GM12878 (cell line): ENCODE measurements at regions not wholly inside any gene's neighbourhood (a gene's known extent, or its start where the extent isn't known, plus 50 kb on each side); places are given as distances from the start of the nearest gene placed in this dataset.

ENCODE experiments used
- ATAC-seq: fragments of 200-7000 bp; cut with Tn5 transposase; 3 replicates; pipeline ENCODE4 v1.9.1; 2020; ENCODE audit warnings: mild to moderate bottlenecking, moderate library complexity
- BruUV-seq: library from RNA; stranded (reverse); fragments of 400-500 nt; replicated peaks from 2 replicates; lab custom pipeline; 2021; lab: Mats Ljungman, UMichigan
- CTCF ChIA-PET: fragments of 300-600 bp; sonication (Branson Sonifier 250); formaldehyde crosslinking; extraction: SDS; loops from one replicate; lab custom pipeline; 2021; ENCODE audit warnings: inconsistent platforms; lab: Yijun Ruan, JAX
- POLR2A ChIA-PET: fragments of 350-600 bp; formaldehyde crosslinking; extraction: SDS; loops from one replicate; lab custom pipeline; 2021; ENCODE audit warnings: inconsistent platforms; lab: Charles Lee
- RAD21 ChIA-PET: fragments of 300-600 bp; sonication (Branson Sonifier 250); formaldehyde crosslinking; loops from one replicate; lab custom pipeline; 2023; ENCODE audit warnings: antibody characterized with exemption; ENCODE audit not compliant: unreplicated experiment; lab: Charles Lee
- SMC1A ChIA-PET: fragments of 300-600 bp; sonication (Branson Sonifier 250); formaldehyde crosslinking; loops from one replicate; lab custom pipeline; 2023; ENCODE audit not compliant: unreplicated experiment, uncharacterized antibody; lab: Charles Lee
- DNase-seq: peaks from one replicate; pipeline ENCODE4 v3.0.0-alpha.2; 2011; ENCODE audit warnings: low read depth, low spot score
- FAIRE-seq: peaks from 3 replicates; lab custom pipeline; 2011; peaks lifted over from hg19 to GRCh38; lab: Jason Lieb, UNC
- H2AFZ ChIP-seq: 2 replicates; pipeline ENCODE4 v1.6.0; 2011; ENCODE audit warnings: low read depth, low read length, control low read depth; ENCODE audit not compliant: control insufficient read depth
- H3K27ac ChIP-seq: 2 replicates; pipeline ENCODE4 v1.5.1; 2011; ENCODE audit warnings: control low read depth; ENCODE audit not compliant: control insufficient read depth, insufficient read depth
- H3K27me3 ChIP-seq, 2 experiments: replicated peaks in 1 of 2; 2 replicates each; pipeline versions ENCODE4 v1.6.0 to v1.6.1; 2011; ENCODE audit warnings: low read length in 1 of 2; ENCODE audit not compliant: control insufficient read depth in 2 of 2, insufficient read depth in 2 of 2
- H3K36me3 ChIP-seq, 2 experiments: 2 replicates each; pipeline ENCODE4 v1.5.1; 2011; ENCODE audit warnings: low read length in 1 of 2; ENCODE audit not compliant: control insufficient read depth in 2 of 2, insufficient read depth in 2 of 2
- H3K4me1 ChIP-seq: 2 replicates; pipeline ENCODE4 v1.6.1; 2011; ENCODE audit warnings: mild to moderate bottlenecking, low read length, moderate library complexity, mixed read lengths; ENCODE audit not compliant: control insufficient read depth, insufficient read depth
- H3K4me2 ChIP-seq: 2 replicates; pipeline ENCODE4 v1.6.0; 2011; ENCODE audit warnings: control low read depth; ENCODE audit not compliant: control insufficient read depth, insufficient read depth
- H3K4me3 ChIP-seq: fragments of 200-600 bp; sonication (generic); 2 replicates; pipeline ENCODE4 v1.5.1; 2016
- H3K79me2 ChIP-seq: 2 replicates; pipeline ENCODE4 v1.6.0; 2011; ENCODE audit warnings: low read length; ENCODE audit not compliant: control insufficient read depth, insufficient read depth
- H3K9ac ChIP-seq: 2 replicates; pipeline ENCODE4 v1.8.0; 2011; ENCODE audit warnings: low read length, control low read depth, mixed read lengths; ENCODE audit not compliant: control insufficient read depth, insufficient read depth
- H3K9me3 ChIP-seq: replicated peaks from 3 replicates; pipeline ENCODE4 v1.5.1; 2011; ENCODE audit warnings: mild to moderate bottlenecking, low read length; ENCODE audit not compliant: control insufficient read depth, insufficient read depth
- H4K20me1 ChIP-seq: 2 replicates; pipeline ENCODE4 v1.6.0; 2011; ENCODE audit not compliant: control insufficient read depth, insufficient read depth
- BCL11A ChIP-seq: IDR thresholded peaks from 2 replicates; pipeline ENCODE4 v1.6.1; 2011; ENCODE audit warnings: low read depth, low read length
- CBX3 ChIP-seq: fragments of 200-600 bp; sonication (generic); IDR thresholded peaks from 2 replicates; pipeline ENCODE4 v1.6.1; 2016; ENCODE audit warnings: low read depth, borderline replicate concordance
- HDAC6 ChIP-seq: fragments of 200-600 bp; sonication (generic); IDR thresholded peaks from one replicate; pipeline ENCODE4 v1.8.0; 2017; ENCODE audit warnings: antibody characterized with exemption; ENCODE audit not compliant: unreplicated experiment
- IRF4 ChIP-seq: IDR thresholded peaks from 2 replicates; pipeline ENCODE4 v1.6.1; 2011; ENCODE audit warnings: low read depth, low read length
- MTA2 ChIP-seq: fragments of 450-650 bp; IDR thresholded peaks from 2 replicates; pipeline ENCODE4 v1.6.1; 2016; ENCODE audit warnings: low read depth, mild to moderate bottlenecking, moderate library complexity
- PBX3 ChIP-seq: IDR thresholded peaks from 2 replicates; pipeline ENCODE4 v1.6.1; 2011; ENCODE audit warnings: mild to moderate bottlenecking, low read depth, low read length, moderate library complexity; ENCODE audit not compliant: insufficient replicate concordance
- RELA ChIP-seq: fragments of 450-650 bp; IDR thresholded peaks from 2 replicates; pipeline ENCODE4 v1.8.0; 2014; ENCODE audit warnings: borderline replicate concordance; ENCODE audit not compliant: partially characterized antibody
- SPI1 ChIP-seq: IDR thresholded peaks from 2 replicates; pipeline ENCODE4 v1.6.1; 2011; ENCODE audit warnings: low read depth, mild to moderate bottlenecking, low read length, moderate library complexity, borderline replicate concordance; ENCODE audit not compliant: insufficient read depth
- WRNIP1 ChIP-seq: IDR thresholded peaks from 2 replicates; pipeline ENCODE4 v1.6.1; 2011; ENCODE audit warnings: low read depth, low read length, improper control_type of control experiment, borderline replicate concordance
- ZBED1 ChIP-seq: IDR thresholded peaks from 2 replicates; pipeline ENCODE4 v1.6.1; 2016; ENCODE audit warnings: borderline replicate concordance
- ZNF217 ChIP-seq: fragments of 450-650 bp; IDR thresholded peaks from 2 replicates; pipeline ENCODE4 v1.6.1; 2017; ENCODE audit warnings: antibody characterized with exemption, mild to moderate bottlenecking
- ZSCAN29 ChIP-seq: fragments of 450-650 bp; IDR thresholded peaks from 2 replicates; pipeline ENCODE4 v1.6.1; 2017; ENCODE audit warnings: mild to moderate bottlenecking, moderate library complexity
- WGBS: methylation state at CpG from one replicate; pipeline ENCODE4 v1.1.6; 2016; ENCODE audit warnings: low lambda C conversion rate; ENCODE audit not compliant: insufficient replicate concordance, insufficient coverage; ENCODE audit errors: missing lambda C conversion rate; 5-methylcytosine and 5-hydroxymethylcytosine counted together
- in situ Hi-C: fragments of 300-500 bp; cut with MboI; formaldehyde crosslinking; loops from 9 replicates; pipeline ENCODE4 v1.14.3; 2018; ENCODE audit warnings: mixed read lengths
- intact Hi-C: fragments of 100-400 bp; cut with micrococcal nuclease; formaldehyde crosslinking; loops from one replicate; pipeline ENCODE4 v1.14.2; 2022; ENCODE audit not compliant: unreplicated experiment
- TF ChIP-seq, protein P1 (sequence below): IDR thresholded peaks from 2 replicates; pipeline ENCODE4 v1.6.1; 2012; ENCODE audit warnings: mild to moderate bottlenecking, low read depth, low read length
- TF ChIP-seq, protein P2 (sequence below): fragments of 150-350 bp; IDR thresholded peaks from 2 replicates; pipeline ENCODE4 v1.6.1; 2016; ENCODE audit warnings: low read depth, low read length

- Histone ChIP-seq H2AFZ (no peak overlapping the region), H4K20me1 (no peaks in the 10 kb centered on the region), H3K4me1 (no peaks in the 10 kb centered on the region), H3K36me3 (no peaks in the 10 kb centered on the region), H3K4me2 (no peak overlapping the region), H3K27ac (no peak overlapping the region), H3K9ac (no peak overlapping the region), H3K9me3 (no peaks in the 10 kb centered on the region), H3K79me2 (no peaks in the 10 kb centered on the region), H3K27me3 (no peaks in the 10 kb centered on the region), H3K4me3 (no peak overlapping the region)
- intact Hi-C loops (no loop called here), in situ Hi-C loops (no loop called here)
- WGBS = 0% methylated on average over 2 of the region's 2 CpGs
- SMC1A ChIA-PET = interaction anchor here (0.8 to 6.8 kb wide), 11 partner anchors 9 to 74 kb away, joined by 3 to 100 read pairs (median 7); no protein-coding TSS in a partner anchor
- RAD21 ChIA-PET = interaction anchor here (0.7 to 5.6 kb wide), 16 partner anchors 9 to 80 kb away, joined by 3 to 24 read pairs (median 4); no protein-coding TSS in a partner anchor
- POLR2A ChIA-PET = interaction anchor here (0.6 to 1.7 kb wide), 4 partner anchors 7 to 45 kb away, joined by 3 to 6 read pairs (median 6); no protein-coding TSS in a partner anchor
- ATAC-seq (no peak), DNase-seq (no peak), FAIRE-seq (no peak)
- TF ChIP-seq MTA2 (no peak), ZSCAN29 (no peak), IRF4 (no peak), SPI1 (no peak), ZNF217 (no peak), CBX3 (no peak), HDAC6 (no peak), ZBED1 (no peak), WRNIP1 (no peak), BCL11A (no peak), RELA (no peak), PBX3 (no peak)
- TF ChIP-seq, protein P1, sequence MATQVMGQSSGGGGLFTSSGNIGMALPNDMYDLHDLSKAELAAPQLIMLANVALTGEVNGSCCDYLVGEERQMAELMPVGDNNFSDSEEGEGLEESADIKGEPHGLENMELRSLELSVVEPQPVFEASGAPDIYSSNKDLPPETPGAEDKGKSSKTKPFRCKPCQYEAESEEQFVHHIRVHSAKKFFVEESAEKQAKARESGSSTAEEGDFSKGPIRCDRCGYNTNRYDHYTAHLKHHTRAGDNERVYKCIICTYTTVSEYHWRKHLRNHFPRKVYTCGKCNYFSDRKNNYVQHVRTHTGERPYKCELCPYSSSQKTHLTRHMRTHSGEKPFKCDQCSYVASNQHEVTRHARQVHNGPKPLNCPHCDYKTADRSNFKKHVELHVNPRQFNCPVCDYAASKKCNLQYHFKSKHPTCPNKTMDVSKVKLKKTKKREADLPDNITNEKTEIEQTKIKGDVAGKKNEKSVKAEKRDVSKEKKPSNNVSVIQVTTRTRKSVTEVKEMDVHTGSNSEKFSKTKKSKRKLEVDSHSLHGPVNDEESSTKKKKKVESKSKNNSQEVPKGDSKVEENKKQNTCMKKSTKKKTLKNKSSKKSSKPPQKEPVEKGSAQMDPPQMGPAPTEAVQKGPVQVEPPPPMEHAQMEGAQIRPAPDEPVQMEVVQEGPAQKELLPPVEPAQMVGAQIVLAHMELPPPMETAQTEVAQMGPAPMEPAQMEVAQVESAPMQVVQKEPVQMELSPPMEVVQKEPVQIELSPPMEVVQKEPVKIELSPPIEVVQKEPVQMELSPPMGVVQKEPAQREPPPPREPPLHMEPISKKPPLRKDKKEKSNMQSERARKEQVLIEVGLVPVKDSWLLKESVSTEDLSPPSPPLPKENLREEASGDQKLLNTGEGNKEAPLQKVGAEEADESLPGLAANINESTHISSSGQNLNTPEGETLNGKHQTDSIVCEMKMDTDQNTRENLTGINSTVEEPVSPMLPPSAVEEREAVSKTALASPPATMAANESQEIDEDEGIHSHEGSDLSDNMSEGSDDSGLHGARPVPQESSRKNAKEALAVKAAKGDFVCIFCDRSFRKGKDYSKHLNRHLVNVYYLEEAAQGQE = no peak
- TF ChIP-seq, protein P2, sequence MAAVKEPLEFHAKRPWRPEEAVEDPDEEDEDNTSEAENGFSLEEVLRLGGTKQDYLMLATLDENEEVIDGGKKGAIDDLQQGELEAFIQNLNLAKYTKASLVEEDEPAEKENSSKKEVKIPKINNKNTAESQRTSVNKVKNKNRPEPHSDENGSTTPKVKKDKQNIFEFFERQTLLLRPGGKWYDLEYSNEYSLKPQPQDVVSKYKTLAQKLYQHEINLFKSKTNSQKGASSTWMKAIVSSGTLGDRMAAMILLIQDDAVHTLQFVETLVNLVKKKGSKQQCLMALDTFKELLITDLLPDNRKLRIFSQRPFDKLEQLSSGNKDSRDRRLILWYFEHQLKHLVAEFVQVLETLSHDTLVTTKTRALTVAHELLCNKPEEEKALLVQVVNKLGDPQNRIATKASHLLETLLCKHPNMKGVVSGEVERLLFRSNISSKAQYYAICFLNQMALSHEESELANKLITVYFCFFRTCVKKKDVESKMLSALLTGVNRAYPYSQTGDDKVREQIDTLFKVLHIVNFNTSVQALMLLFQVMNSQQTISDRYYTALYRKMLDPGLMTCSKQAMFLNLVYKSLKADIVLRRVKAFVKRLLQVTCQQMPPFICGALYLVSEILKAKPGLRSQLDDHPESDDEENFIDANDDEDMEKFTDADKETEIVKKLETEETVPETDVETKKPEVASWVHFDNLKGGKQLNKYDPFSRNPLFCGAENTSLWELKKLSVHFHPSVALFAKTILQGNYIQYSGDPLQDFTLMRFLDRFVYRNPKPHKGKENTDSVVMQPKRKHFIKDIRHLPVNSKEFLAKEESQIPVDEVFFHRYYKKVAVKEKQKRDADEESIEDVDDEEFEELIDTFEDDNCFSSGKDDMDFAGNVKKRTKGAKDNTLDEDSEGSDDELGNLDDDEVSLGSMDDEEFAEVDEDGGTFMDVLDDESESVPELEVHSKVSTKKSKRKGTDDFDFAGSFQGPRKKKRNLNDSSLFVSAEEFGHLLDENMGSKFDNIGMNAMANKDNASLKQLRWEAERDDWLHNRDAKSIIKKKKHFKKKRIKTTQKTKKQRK = no peak
- CTCF ChIA-PET = interaction anchor here (1.2 to 2.9 kb wide), 10 partner anchors 8 to 133 kb away, joined by 3 to 13 read pairs (median 6); no protein-coding TSS in a partner anchor
- no TSS peak for BruUV-seq
Measured at GRCh38 chr2:150557020-150557600, 69.6 kb upstream of the RND3 start.
